ENCODE measurements at regions not wholly inside any gene's neighbourhood (a gene's known extent, or its start where the extent isn't known, plus 50 kb on each side); places are given as distances from the start of the nearest gene placed in this dataset.

- no peak for TF ChIP-seq CTCF (IDR thresholded peaks at IDR 0.05)
- TF ChIP-seq POLR2A (IDR thresholded peaks at IDR 0.05), result no peak
Observed at GRCh38 chr4:156084373-156084772, 130.7 kb upstream of the CTSO start.

Data from esophagus squamous epithelium (tissue), 4 donors.